Thymus (tissue), 11 donors: ENCODE measurements at regions not wholly inside any gene's neighbourhood (a gene's known extent, or its start where the extent isn't known, plus 50 kb on each side); places are given as distances from the start of the nearest gene placed in this dataset.

Source experiments
- DNase-seq, 9 donors: peaks; one replicate each; pipeline ENCODE4 v3.0.0-alpha.2; 2013; ENCODE audit warnings: low spot score in 9 of 9, low read depth in 6 of 9, missing footprints in 1 of 9
- H3K27ac ChIP-seq, 2 donors: one replicate each; pipeline ENCODE4 v1.5.1; 2013; ENCODE audit warnings: control low read depth in 1 of 2, low read depth in 1 of 2, low read length in 1 of 2, mild to moderate bottlenecking in 1 of 2, moderate library complexity in 1 of 2
- H3K27me3 ChIP-seq, 2 donors: one replicate each; pipeline ENCODE4 v1.5.1; 2013; ENCODE audit warnings: low read length in 1 of 2; ENCODE audit not compliant: control insufficient read depth in 2 of 2, insufficient read depth in 1 of 2
- H3K36me3 ChIP-seq, 2 donors: one replicate each; pipeline ENCODE4 v1.5.1; 2013; ENCODE audit warnings: low read length in 1 of 2, mild to moderate bottlenecking in 1 of 2, moderate library complexity in 1 of 2; ENCODE audit not compliant: control insufficient read depth in 2 of 2, insufficient read depth in 2 of 2
- H3K4me1 ChIP-seq, 2 donors: one replicate each; pipeline ENCODE4 v1.5.1; 2013; ENCODE audit warnings: low read length in 2 of 2; ENCODE audit not compliant: control insufficient read depth in 2 of 2, insufficient read depth in 2 of 2
- H3K4me3 ChIP-seq, 2 donors: one replicate each; pipeline ENCODE4 v1.5.1; 2013; ENCODE audit warnings: low read length in 2 of 2, control low read depth in 1 of 2, mild to moderate bottlenecking in 1 of 2
- H3K9me3 ChIP-seq, 2 donors: one replicate each; pipeline ENCODE4 v1.5.1; 2013; ENCODE audit warnings: low read length in 1 of 2, mild to moderate bottlenecking in 1 of 2; ENCODE audit not compliant: control insufficient read depth in 2 of 2, insufficient read depth in 1 of 2
- WGBS: extraction: QIAGEN DNeasy Blood & Tissue Kit; methylation state at CpG from one replicate; pipeline ENCODE4 v1.1.7; 2013; 5-methylcytosine and 5-hydroxymethylcytosine counted together
- donor health status: healthy.

DNA sequence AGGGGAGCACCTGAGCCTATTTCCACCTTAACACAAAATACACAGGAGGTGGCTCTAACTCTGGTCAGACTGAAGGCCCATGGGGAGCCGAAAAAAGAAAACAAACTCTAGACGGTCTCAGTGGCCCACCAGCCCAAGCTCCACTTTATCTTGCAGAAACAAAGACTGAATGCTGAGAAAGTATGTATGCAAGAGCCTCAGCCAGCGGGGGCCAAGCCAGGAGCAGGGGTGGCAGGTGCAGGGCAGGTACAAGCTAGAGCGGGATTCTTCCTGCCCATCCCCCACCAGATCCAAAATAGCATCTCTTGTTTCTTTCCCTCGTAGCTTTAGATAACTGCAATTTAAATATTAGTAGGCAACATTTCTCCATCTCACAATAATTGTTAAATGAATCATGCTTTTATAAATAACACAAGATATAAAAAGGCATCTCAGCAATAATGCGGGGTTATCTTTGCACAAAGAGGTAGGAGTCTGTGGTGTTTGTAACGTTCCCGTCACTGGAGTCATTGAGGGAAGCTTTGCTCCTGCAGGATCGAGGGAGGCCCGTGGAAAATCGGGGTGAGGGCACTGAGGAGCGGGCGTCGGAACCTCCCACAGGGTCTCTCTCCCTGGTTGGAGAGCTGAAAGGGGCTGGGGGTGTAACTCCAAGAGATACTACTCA, 418.0 kb downstream of the SHANK2 start:
- DNase-seq, result no peak
- Histone ChIP-seq H3K27me3 (no peaks in the 10 kb centered on the region), H3K9me3 (peaks cover 0 to 3% of the 10 kb centered on the region in 2 donors), H3K36me3 (no peaks in the 10 kb centered on the region), H3K4me1 (no peaks in the 10 kb centered on the region), H3K27ac (no peak overlapping the region), H3K4me3 (no peak overlapping the region)
- 63% methylated on average over 14 of the region's 14 CpGs for WGBS

DNA sequence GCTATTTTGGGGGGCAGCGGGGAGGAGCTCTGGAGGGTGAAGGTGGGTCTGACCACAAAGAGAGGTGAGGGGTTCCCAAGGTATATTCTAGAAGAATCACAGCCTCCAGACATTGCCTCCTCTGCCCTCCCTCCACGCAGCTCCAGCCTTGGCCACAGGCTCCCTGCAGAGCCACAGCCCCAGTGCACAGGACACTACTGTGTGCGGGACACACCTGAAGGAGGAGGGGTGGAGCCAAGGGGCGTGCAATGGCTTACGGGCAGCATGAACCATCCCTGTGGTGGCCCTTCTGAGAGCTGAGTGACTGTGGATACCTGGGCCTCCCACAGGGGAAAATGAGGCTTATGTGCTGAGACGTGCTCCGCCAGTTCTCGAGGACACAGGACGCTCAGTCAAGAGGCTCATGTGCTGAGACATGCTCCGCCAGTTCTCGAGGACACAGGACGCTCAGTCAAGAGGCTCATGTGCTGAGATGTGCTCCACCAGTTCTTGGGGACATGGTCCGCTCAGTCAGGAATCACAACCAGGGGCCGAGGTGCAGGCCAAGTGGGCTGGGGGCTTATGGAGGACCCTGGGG, 417.3 kb downstream of the SHANK2 start:
- Histone ChIP-seq H3K36me3 (no peaks in the 10 kb centered on the region), H3K27me3 (no peaks in the 10 kb centered on the region), H3K27ac (no peak overlapping the region), H3K4me3 (no peak overlapping the region), H3K4me1 (no peaks in the 10 kb centered on the region), H3K9me3 (peaks cover 0 to 4% of the 10 kb centered on the region in 2 donors)
- DNase-seq, result no peak
- 89% methylated on average over 14 of the region's 14 CpGs for WGBS

DNA sequence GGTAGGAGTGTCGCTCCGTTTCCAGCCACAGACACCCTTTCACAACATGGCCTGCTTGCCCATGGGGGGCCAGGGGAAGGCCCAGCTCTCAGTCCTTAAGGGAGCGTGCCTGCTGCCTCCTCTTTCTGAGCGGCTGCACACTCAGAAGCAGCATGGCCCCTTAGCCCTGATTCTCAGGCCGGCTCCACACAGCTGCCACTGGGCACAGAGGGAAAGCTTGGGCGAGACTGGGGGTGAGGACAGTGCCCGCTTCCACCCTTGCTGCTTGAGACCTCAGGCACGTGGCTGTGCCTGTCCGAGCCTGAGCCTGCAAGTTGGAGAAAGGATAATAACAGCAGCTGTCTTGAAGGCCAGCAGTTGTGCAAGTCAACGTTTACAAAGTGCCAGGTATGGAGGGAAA, 416.3 kb downstream of the SHANK2 start:
- Histone ChIP-seq H3K36me3 (no peaks in the 10 kb centered on the region), H3K4me3 (no peak overlapping the region), H3K27me3 (no peaks in the 10 kb centered on the region), H3K9me3 (peaks cover 0 to 4% of the 10 kb centered on the region in 2 donors), H3K4me1 (no peaks in the 10 kb centered on the region), H3K27ac (no peak overlapping the region)
- no peak for DNase-seq
- WGBS, result 92% methylated on average over 10 of the region's 10 CpGs

DNA sequence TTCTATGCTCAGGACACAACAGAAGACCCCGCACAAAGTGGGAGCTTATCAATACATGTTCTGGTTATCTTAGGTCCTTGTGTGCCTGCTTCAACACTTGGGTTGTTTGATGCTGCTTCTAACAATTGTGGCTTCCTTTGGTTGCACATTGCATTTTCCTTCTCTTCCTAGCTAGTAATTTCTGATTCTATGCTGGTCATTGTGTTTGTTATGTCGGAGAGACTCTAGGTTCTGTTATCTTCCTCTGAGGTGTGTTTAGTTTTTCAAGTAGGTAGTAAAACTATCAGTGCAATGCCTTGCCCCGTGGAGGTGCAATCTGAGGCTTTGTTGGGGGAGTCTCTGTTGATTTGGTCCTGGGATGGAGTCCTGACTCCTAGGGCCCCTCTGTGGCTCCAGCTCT, 414.2 kb downstream of the SHANK2 start:
- no peaks in the 10 kb centered on the region for H3K27me3 ChIP-seq
- H3K4me3 ChIP-seq, result no peak overlapping the region
- no peak overlapping the region for H3K27ac ChIP-seq
- no peak for DNase-seq
- no peaks in the 10 kb centered on the region for H3K4me1 ChIP-seq
- H3K9me3 ChIP-seq, result peaks cover 0 to 4% of the 10 kb centered on the region in 2 donors
- whole genome bisulfite sequencing, result 85% methylated on average over 3 of the region's 3 CpGs
- H3K36me3 ChIP-seq, result no peaks in the 10 kb centered on the region

DNA sequence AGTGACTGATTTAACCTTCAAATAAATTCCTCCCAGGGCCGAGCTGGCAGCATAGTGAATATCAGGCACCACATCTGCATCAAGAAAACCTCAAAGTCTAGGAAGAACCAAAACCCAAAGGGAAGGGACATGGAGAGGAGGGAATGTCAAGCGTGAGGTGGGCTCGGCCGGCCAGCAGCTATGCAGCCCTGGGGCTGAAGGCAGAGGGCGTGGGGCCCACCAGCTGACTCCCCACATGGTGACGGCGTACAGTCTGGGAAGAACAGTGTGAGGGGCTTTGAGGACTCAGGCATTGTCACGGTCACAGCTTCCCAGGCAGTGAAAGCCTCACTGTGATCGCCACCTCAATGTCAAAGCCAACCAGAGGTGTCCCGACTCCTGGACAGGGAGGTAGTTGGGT, 412.5 kb downstream of the SHANK2 start:
- no peak for DNase-seq

DNA sequence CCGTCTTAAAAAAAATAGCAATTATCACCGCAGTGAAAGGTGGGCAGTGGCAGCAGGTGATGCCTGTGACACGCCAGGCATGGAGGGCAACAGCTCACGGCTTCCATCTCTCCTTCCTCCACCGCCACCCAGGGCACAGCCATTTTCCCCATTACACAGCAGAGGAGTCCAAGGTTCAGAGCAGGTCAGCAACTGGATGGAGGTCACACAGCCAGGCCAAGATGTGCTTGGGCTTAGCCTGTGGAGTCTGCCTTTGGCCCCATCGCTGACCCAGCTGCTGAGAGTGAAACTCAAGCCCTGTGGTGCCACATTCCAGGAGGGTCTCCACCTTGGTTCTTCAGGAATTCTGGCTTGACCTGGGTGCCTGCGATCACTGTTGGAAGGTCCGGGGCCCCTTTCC, 411.1 kb downstream of the SHANK2 start:
- 95% methylated on average over 8 of the region's 8 CpGs for whole genome bisulfite sequencing
- Histone ChIP-seq H3K4me3 (no peak overlapping the region), H3K9me3 (peaks cover 0 to 4% of the 10 kb centered on the region in 2 donors), H3K4me1 (no peaks in the 10 kb centered on the region), H3K27ac (no peak overlapping the region), H3K36me3 (no peaks in the 10 kb centered on the region), H3K27me3 (no peaks in the 10 kb centered on the region)
- DNase-seq, result no peak

More for the DNA sequence above, 412.5 kb downstream of the SHANK2 start:
- Histone ChIP-seq H3K4me1 (no peaks in the 10 kb centered on the region), H3K36me3 (no peaks in the 10 kb centered on the region), H3K27ac (no peak overlapping the region), H3K27me3 (no peaks in the 10 kb centered on the region), H3K9me3 (peaks cover 0 to 4% of the 10 kb centered on the region in 2 donors), H3K4me3 (no peak overlapping the region)
- WGBS, result 92% methylated on average over 10 of the region's 10 CpGs

DNA sequence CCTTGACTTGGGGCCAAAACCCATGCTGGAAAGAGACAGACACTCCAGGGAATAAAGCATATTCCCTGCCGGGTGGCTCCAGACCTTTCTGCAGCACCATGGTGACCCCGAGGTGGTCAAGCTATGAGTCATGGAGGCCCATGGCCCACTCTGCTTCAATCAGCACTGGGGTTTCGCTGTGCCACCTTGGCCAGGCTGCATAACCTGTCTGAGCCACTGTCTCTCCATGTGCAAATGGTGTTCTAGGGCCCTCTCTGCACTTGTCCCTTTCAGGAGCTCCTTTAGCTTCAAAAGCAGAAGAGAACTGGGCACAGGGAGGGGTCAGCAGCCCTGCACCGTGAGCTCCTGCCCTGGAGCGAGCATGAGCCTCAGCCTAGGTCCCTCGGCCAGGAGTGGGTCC, 410.1 kb downstream of the SHANK2 start:
- Histone ChIP-seq H3K4me1 (no peaks in the 10 kb centered on the region), H3K27me3 (no peaks in the 10 kb centered on the region), H3K4me3 (no peak overlapping the region), H3K36me3 (no peaks in the 10 kb centered on the region), H3K9me3 (peaks cover 0 to 4% of the 10 kb centered on the region in 2 donors), H3K27ac (no peak overlapping the region)
- no peak for DNase-seq
- WGBS, result 87% methylated on average over 6 of the region's 6 CpGs

DNA sequence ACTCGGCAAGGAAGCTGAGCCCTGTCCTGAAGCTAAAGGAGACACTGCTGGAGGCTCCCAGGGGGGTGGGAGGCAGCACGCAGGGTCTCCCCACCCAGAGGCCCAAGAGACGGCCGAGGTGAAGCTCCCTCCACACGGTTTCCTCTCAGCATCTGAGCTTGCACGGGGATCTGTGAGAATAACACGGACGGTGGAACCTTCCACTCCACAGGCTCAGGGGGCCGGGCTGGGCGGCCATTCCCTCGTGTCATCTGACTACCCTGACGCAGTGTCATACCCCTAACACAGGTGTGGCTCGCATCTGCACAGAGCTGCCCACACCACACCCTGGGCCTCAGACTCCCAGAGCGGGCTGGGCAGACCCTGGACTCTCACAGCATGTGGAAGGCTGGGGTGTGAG, 409.7 kb downstream of the SHANK2 start:
- peaks cover 0 to 4% of the 10 kb centered on the region in 2 donors for H3K9me3 ChIP-seq
- H3K4me1 ChIP-seq, result no peaks in the 10 kb centered on the region
- H3K36me3 ChIP-seq, result no peaks in the 10 kb centered on the region
- 90% methylated on average over 14 of the region's 14 CpGs for WGBS
- H3K27ac ChIP-seq, result no peak overlapping the region
- no peak for DNase-seq
- no peaks in the 10 kb centered on the region for H3K27me3 ChIP-seq
- no peak overlapping the region for H3K4me3 ChIP-seq

DNA sequence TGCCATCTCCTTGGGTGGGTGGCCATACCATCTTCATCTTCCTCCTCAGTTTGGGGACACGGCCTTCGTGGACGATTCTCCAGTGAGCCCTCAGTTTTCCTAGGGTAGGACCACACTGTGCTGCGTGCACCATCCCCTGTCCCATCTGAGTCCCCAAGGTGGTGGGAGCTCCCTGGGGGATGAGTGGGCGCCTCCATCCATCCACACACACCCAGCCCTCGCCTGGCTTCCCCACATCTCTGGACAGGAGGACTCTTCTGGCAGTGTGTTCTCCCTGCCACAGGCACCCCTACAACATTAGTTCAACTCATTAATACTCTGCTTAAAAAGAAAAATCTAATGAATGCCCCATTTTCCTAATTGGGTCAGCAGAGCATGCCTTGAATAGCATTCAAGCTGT, 408.5 kb downstream of the SHANK2 start:
- H3K4me3 ChIP-seq, result no peak overlapping the region
- no peaks in the 10 kb centered on the region for H3K36me3 ChIP-seq
- peaks cover 0 to 4% of the 10 kb centered on the region in 2 donors for H3K9me3 ChIP-seq
- H3K27me3 ChIP-seq, result no peaks in the 10 kb centered on the region
- no peak overlapping the region for H3K27ac ChIP-seq
- DNase-seq, result no peak
- 94% methylated on average over 6 of the region's 6 CpGs for WGBS
- no peaks in the 10 kb centered on the region for H3K4me1 ChIP-seq
